ENCODE measurements at regions not wholly inside any gene's neighbourhood (a gene's known extent, or its start where the extent isn't known, plus 50 kb on each side); places are given as distances from the start of the nearest gene placed in this dataset.
"Not testable (repeated sequence)": the region's sequence is repeated elsewhere in the genome, so short reads cannot be mapped to it uniquely, and the experiment has no call there.

- CTCF ChIA-PET: interaction anchor here (1.3 kb wide), 1 partner anchor 37 kb away, joined by 5 read pairs; no protein-coding TSS in a partner anchor
- Mint-ChIP-seq H3K4me3 (no peak overlapping the region), H3K4me1 (ENCODE audit: low read depth) (no peaks in the 10 kb centered on the region), H3K27me3 (ENCODE audit: low read depth) (no peaks in the 10 kb centered on the region), H3K9me3 (no peaks in the 10 kb centered on the region), H3K36me3 (ENCODE audit: low read depth) (no peaks in the 10 kb centered on the region), H3K27ac (no peak overlapping the region)
- intact Hi-C loops (cut with micrococcal nuclease): no loop called here
- no peak for DNase-seq
Observed at GRCh38 chr12:116666305-116666673, 71.6 kb downstream of the SPRING1 start.

GRCh38 chr12:116665666-116666304, 72.1 kb downstream of the SPRING1 start:
- no peaks in the 10 kb centered on the region for H3K27me3 Mint-ChIP-seq (ENCODE audit: low read depth)
- H3K4me1 Mint-ChIP-seq (ENCODE audit: low read depth): no peaks in the 10 kb centered on the region
- H3K9me3 Mint-ChIP-seq: no peaks in the 10 kb centered on the region
- CTCF ChIA-PET: no interaction called here
- no peak for DNase-seq
- no peak overlapping the region for H3K4me3 Mint-ChIP-seq
- intact Hi-C loops (cut with micrococcal nuclease): no loop called here
- H3K27ac Mint-ChIP-seq: no peak overlapping the region
- no peaks in the 10 kb centered on the region for H3K36me3 Mint-ChIP-seq (ENCODE audit: low read depth)

GRCh38 chr12:116664085-116664484, 73.8 kb downstream of the SPRING1 start:
- Mint-ChIP-seq H3K27ac (no peak overlapping the region), H3K4me1 (ENCODE audit: low read depth) (no peaks in the 10 kb centered on the region), H3K27me3 (ENCODE audit: low read depth) (no peaks in the 10 kb centered on the region), H3K4me3 (no peak overlapping the region), H3K9me3 (no peaks in the 10 kb centered on the region), H3K36me3 (ENCODE audit: low read depth) (no peaks in the 10 kb centered on the region)
- DNase-seq: no peak
- intact Hi-C loops (cut with micrococcal nuclease): no loop called here
- CTCF ChIA-PET: interaction anchor here (0.6 kb wide), 1 partner anchor 605 kb away, joined by 3 read pairs; no protein-coding TSS in a partner anchor

GRCh38 chr12:116662612-116663144, 75.2 kb downstream of the SPRING1 start:
- Mint-ChIP-seq H3K9me3 (no peaks in the 10 kb centered on the region), H3K27me3 (ENCODE audit: low read depth) (no peaks in the 10 kb centered on the region), H3K4me3 (no peak overlapping the region), H3K36me3 (ENCODE audit: low read depth) (no peaks in the 10 kb centered on the region), H3K4me1 (ENCODE audit: low read depth) (no peaks in the 10 kb centered on the region), H3K27ac (no peak overlapping the region)
- CTCF ChIA-PET: no interaction called here
- no peak for DNase-seq
- intact Hi-C loops (cut with micrococcal nuclease): no loop called here

- no peak overlapping the region for H3K4me3 Mint-ChIP-seq
- H3K4me1 Mint-ChIP-seq (ENCODE audit: low read depth): no peaks in the 10 kb centered on the region
- intact Hi-C loops (cut with micrococcal nuclease): no loop called here
- no peaks in the 10 kb centered on the region for H3K27me3 Mint-ChIP-seq (ENCODE audit: low read depth)
- no peak overlapping the region for H3K27ac Mint-ChIP-seq
- no peak for DNase-seq
- no peaks in the 10 kb centered on the region for H3K36me3 Mint-ChIP-seq (ENCODE audit: low read depth)
- CTCF ChIA-PET: interaction anchor here (0.6 to 0.8 kb wide), 2 partner anchors 12 to 397 kb away, joined by 3 to 5 read pairs; no protein-coding TSS in a partner anchor
- no peaks in the 10 kb centered on the region for H3K9me3 Mint-ChIP-seq
Observed at GRCh38 chr12:116661341-116661740, 76.5 kb downstream of the SPRING1 start.

GRCh38 chr12:116660740-116661139, 77.1 kb downstream of the SPRING1 start:
- H3K4me1 Mint-ChIP-seq (ENCODE audit: low read depth): not testable (repeated sequence)

GRCh38 chr12:116659771-116660481, 77.9 kb downstream of the SPRING1 start:
- H3K36me3 Mint-ChIP-seq (ENCODE audit: low read depth): no peaks in the 10 kb centered on the region
- H3K27ac Mint-ChIP-seq: no peak overlapping the region
- no peak overlapping the region for H3K4me3 Mint-ChIP-seq
- CTCF ChIA-PET: interaction anchor here (0.6 kb wide), 1 partner anchor 642 kb away, joined by 3 read pairs; no protein-coding TSS in a partner anchor
- intact Hi-C loops (cut with micrococcal nuclease): no loop called here
- no peaks in the 10 kb centered on the region for H3K4me1 Mint-ChIP-seq (ENCODE audit: low read depth)
- no peaks in the 10 kb centered on the region for H3K27me3 Mint-ChIP-seq (ENCODE audit: low read depth)
- no peaks in the 10 kb centered on the region for H3K9me3 Mint-ChIP-seq
- DNase-seq: no peak

More at GRCh38 chr12:116660740-116661139, 77.1 kb downstream of the SPRING1 start:
- H3K4me3 Mint-ChIP-seq; H3K27me3 Mint-ChIP-seq (ENCODE audit: low read depth); H3K27ac Mint-ChIP-seq; H3K36me3 Mint-ChIP-seq (ENCODE audit: low read depth); DNase-seq; intact Hi-C loops (cut with micrococcal nuclease); H3K9me3 Mint-ChIP-seq: not testable (repeated sequence)
- CTCF ChIA-PET: interaction anchor here (0.8 kb wide), 1 partner anchor 13 kb away, joined by 3 read pairs; no protein-coding TSS in a partner anchor

GRCh38 chr12:116657921-116658495, 79.9 kb downstream of the SPRING1 start:
- CTCF ChIA-PET: interaction anchor here (1.9 kb wide), 1 partner anchor 46 kb away, joined by 4 read pairs; no protein-coding TSS in a partner anchor

GRCh38 chr12:116656306-116656705, 81.6 kb downstream of the SPRING1 start:
- Mint-ChIP-seq H3K9me3 (no peaks in the 10 kb centered on the region), H3K4me3 (no peak overlapping the region), H3K36me3 (ENCODE audit: low read depth) (no peaks in the 10 kb centered on the region), H3K27me3 (ENCODE audit: low read depth) (no peaks in the 10 kb centered on the region), H3K27ac (no peak overlapping the region), H3K4me1 (ENCODE audit: low read depth) (peaks cover under 1% of the 10 kb centered on the region)
- intact Hi-C loops (cut with micrococcal nuclease): no loop called here
- CTCF ChIA-PET: interaction anchor here (0.6 kb wide), 1 partner anchor 224 kb away, joined by 4 read pairs; no protein-coding TSS in a partner anchor
- DNase-seq: no peak

More at GRCh38 chr12:116657921-116658495, 79.9 kb downstream of the SPRING1 start:
- DNase-seq: no peak
- Mint-ChIP-seq H3K9me3 (no peaks in the 10 kb centered on the region), H3K4me1 (ENCODE audit: low read depth) (no peaks in the 10 kb centered on the region), H3K27me3 (ENCODE audit: low read depth) (no peaks in the 10 kb centered on the region), H3K4me3 (no peak overlapping the region), H3K36me3 (ENCODE audit: low read depth) (no peaks in the 10 kb centered on the region), H3K27ac (no peak overlapping the region)
- intact Hi-C loops (cut with micrococcal nuclease): no loop called here

GRCh38 chr12:116654226-116654743, 83.6 kb downstream of the SPRING1 start:
- H3K4me1 Mint-ChIP-seq (ENCODE audit: low read depth): peaks cover 5% of the 10 kb centered on the region
- CTCF ChIA-PET: interaction anchor here (0.7 kb wide), 1 partner anchor 94 kb away, joined by 3 read pairs; no protein-coding TSS in a partner anchor
- no peak overlapping the region for H3K4me3 Mint-ChIP-seq
- H3K9me3 Mint-ChIP-seq: no peaks in the 10 kb centered on the region
- H3K36me3 Mint-ChIP-seq (ENCODE audit: low read depth): no peaks in the 10 kb centered on the region
- H3K27ac Mint-ChIP-seq: no peak overlapping the region
- intact Hi-C loops (cut with micrococcal nuclease): no loop called here
- H3K27me3 Mint-ChIP-seq (ENCODE audit: low read depth): no peaks in the 10 kb centered on the region
- no peak for DNase-seq

- Mint-ChIP-seq H3K4me1 (ENCODE audit: low read depth) (peaks cover 7% of the 10 kb centered on the region), H3K27me3 (ENCODE audit: low read depth) (peaks cover 2% of the 10 kb centered on the region), H3K27ac (no peak overlapping the region), H3K36me3 (ENCODE audit: low read depth) (no peaks in the 10 kb centered on the region), H3K4me3 (no peak overlapping the region), H3K9me3 (no peaks in the 10 kb centered on the region)
- intact Hi-C loops (cut with micrococcal nuclease): no loop called here
- CTCF ChIA-PET: no interaction called here
- DNase-seq: no peak
Observed at GRCh38 chr12:116651089-116651488, 86.8 kb downstream of the SPRING1 start.

- H3K9me3 Mint-ChIP-seq: no peaks in the 10 kb centered on the region
- no peaks in the 10 kb centered on the region for H3K36me3 Mint-ChIP-seq (ENCODE audit: low read depth)
- intact Hi-C loops (cut with micrococcal nuclease): no loop called here
- DNase-seq: no peak
- H3K27ac Mint-ChIP-seq: no peak overlapping the region
- CTCF ChIA-PET: no interaction called here
- H3K4me1 Mint-ChIP-seq (ENCODE audit: low read depth): peaks cover 7% of the 10 kb centered on the region
- H3K4me3 Mint-ChIP-seq: no peak overlapping the region
- peaks cover 2% of the 10 kb centered on the region for H3K27me3 Mint-ChIP-seq (ENCODE audit: low read depth)
Observed at GRCh38 chr12:116650585-116651087, 87.2 kb downstream of the SPRING1 start.

Measured in activated naive CD4-positive, alpha-beta T cell treated with anti-CD3 and anti-CD28 coated beads for 36 hours (primary cell).